Gastrocnemius medialis (tissue), 4 donors: ENCODE measurements at regions not wholly inside any gene's neighbourhood (a gene's known extent, or its start where the extent isn't known, plus 50 kb on each side); places are given as distances from the start of the nearest gene placed in this dataset.

ENCODE experiments used
- ATAC-seq, 2 donors: fragments of 150-250 bp; one replicate each; pipeline ENCODE4 v1.9.1; 2016
- DNase-seq, 2 donors: peaks; one replicate each; pipeline ENCODE4 v3.0.0-alpha.2; 2019
- H3K27ac ChIP-seq, 4 donors: fragments of 200-600 bp; sonication (generic); 1 replicate in 1 of 4; 2 replicates in 3 of 4; pipeline ENCODE4 v1.5.1; 2016 to 2018; ENCODE audit warnings: mild to moderate bottlenecking in 2 of 4, moderate library complexity in 1 of 4
- H3K27me3 ChIP-seq, 3 donors: fragments of 200-600 bp; sonication (generic) in 2 of 3; 1 replicate in 1 of 3; 2 replicates in 2 of 3; pipeline versions ENCODE4 v1.5.1 to v1.6.0; 2016 to 2019; ENCODE audit warnings: mild to moderate bottlenecking in 1 of 3, moderate library complexity in 1 of 3
- H3K36me3 ChIP-seq, 2 donors: fragments of 200-600 bp; sonication (generic) in 1 of 2; one replicate each; pipeline ENCODE4 v1.5.1; 2017 to 2018
- H3K4me1 ChIP-seq, 2 donors: fragments of 200-600 bp; sonication (generic) in 1 of 2; one replicate each; pipeline ENCODE4 v1.5.1; 2016 to 2017; ENCODE audit warnings: mild to moderate bottlenecking in 2 of 2
- H3K4me3 ChIP-seq, 4 donors: fragments of 200-600 bp; sonication (generic) in 3 of 4; 1 replicate in 1 of 4; 2 replicates in 3 of 4; pipeline ENCODE4 v1.5.1; 2016 to 2019; ENCODE audit warnings: mild to moderate bottlenecking in 2 of 4
- H3K9me3 ChIP-seq, 3 donors: fragments of 200-600 bp; sonication (generic) in 2 of 3; 1 replicate in 1 of 3; 2 replicates in 2 of 3; pipeline ENCODE4 v1.5.1; 2016 to 2019
- POLR2A ChIP-seq, 2 donors: fragments of 450-650 bp; IDR thresholded peaks; one replicate each; pipeline ENCODE4 v1.6.1; 2017; ENCODE audit warnings: antibody characterized with exemption in 2 of 2, mild to moderate bottlenecking in 2 of 2, moderate library complexity in 2 of 2
- in situ Hi-C, 4 donors: fragments of 200-750 bp; cut with MboI; loops; one replicate each; pipeline versions ENCODE4 v1.15.0 to v1.8.0; 2017; ENCODE audit warnings: low sequenced_read_pairs in 4 of 4
- intact Hi-C: fragments of 100-400 bp; cut with DNase I; formaldehyde crosslinking; loops from one replicate; pipeline ENCODE4 v1.15.1; 2023; ENCODE audit warnings: low total_unique reads
- TF ChIP-seq, protein P1 (sequence below), 5 experiments: fragments of 450-650 bp in 3 of 5; fragments of 200-600 bp in 2 of 5; sonication (generic) in 2 of 5; IDR thresholded peaks in 4 of 5; conservative IDR thresholded peaks in 1 of 5; 1 replicate in 4 of 5; 2 replicates in 1 of 5; pipeline ENCODE4 v1.5.1; 2016 to 2019; ENCODE audit warnings: antibody characterized with exemption in 5 of 5, mild to moderate bottlenecking in 3 of 5, moderate library complexity in 3 of 5

DNA sequence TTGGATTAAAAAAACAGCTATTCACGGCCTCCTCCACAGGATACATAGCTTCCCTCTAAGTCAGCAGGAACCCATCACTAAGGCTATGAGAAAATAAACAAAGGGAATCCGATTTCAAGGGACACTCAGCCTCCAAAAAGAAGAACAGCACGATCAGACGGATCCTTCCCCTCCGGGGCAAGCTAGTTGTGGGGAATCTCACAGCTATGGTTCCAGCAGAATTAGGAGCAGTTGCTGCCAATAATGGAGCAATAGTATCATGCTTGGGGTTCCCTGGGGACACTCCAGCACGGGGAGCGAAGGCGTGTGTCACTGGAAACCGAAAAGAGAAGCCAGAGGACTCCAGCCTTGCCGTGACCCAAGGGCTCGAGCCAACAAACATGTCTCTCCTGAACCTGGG, 163.1 kb downstream of the TTC32 start:
- Histone ChIP-seq H3K4me3 (peak overlapping the region in 1 of 4 donors; percentile 6), H3K4me1 (peaks cover 38 to 51% of the 10 kb centered on the region in 2 donors), H3K27me3 (no peaks in the 10 kb centered on the region), H3K36me3 (no peaks in the 10 kb centered on the region), H3K9me3 (no peaks in the 10 kb centered on the region), H3K27ac (peak overlapping the region; percentile 80 to 88 (median 81))
- DNase-seq (peak; percentile 77 to 82), ATAC-seq (peak; percentile 76 to 88)
- in situ Hi-C loops: no loop called here
- TF ChIP-seq POLR2A (IDR thresholded peaks at IDR 0.05): no peak
- TF ChIP-seq, protein P1, sequence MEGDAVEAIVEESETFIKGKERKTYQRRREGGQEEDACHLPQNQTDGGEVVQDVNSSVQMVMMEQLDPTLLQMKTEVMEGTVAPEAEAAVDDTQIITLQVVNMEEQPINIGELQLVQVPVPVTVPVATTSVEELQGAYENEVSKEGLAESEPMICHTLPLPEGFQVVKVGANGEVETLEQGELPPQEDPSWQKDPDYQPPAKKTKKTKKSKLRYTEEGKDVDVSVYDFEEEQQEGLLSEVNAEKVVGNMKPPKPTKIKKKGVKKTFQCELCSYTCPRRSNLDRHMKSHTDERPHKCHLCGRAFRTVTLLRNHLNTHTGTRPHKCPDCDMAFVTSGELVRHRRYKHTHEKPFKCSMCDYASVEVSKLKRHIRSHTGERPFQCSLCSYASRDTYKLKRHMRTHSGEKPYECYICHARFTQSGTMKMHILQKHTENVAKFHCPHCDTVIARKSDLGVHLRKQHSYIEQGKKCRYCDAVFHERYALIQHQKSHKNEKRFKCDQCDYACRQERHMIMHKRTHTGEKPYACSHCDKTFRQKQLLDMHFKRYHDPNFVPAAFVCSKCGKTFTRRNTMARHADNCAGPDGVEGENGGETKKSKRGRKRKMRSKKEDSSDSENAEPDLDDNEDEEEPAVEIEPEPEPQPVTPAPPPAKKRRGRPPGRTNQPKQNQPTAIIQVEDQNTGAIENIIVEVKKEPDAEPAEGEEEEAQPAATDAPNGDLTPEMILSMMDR (IDR thresholded peaks at IDR 0.05 in 4 of 5, conservative IDR thresholded peaks at IDR 0.05 in 1 of 5): no peak
- intact Hi-C loops: loop anchor here (1.0 to 5.0 kb wide), 4 partner anchors 36 to 391 kb away; no protein-coding TSS in a partner anchor

DNA sequence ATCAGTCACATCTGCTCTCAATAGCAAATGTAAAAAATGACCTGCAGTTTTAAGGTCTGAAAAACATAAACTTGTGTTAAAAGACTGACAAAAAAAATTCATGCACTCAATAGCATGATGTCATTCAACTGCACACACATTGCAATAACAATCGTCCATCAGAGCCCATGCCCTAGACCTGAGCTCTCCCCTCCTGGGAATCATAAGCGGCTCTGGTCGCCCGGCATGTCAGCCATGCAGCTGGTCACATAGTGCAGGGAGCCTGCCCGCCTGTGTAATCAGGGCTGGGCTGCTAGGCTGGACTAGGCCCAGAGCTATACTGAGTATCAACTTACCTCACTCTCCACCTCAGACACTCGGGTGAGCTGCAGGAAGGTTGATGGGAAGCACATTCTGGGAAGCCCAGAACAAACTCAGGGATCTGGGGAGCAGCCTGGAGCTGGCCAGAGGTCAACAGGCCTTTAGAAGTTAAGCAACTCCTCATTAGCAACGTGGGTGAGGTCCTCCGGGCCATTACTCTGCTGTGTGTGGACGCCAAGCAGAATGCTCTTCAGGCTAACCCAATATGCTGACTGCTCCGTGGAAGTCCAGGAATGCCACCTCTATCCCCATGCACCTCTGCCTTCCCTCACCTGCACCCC, 165.5 kb downstream of the TTC32 start:
- ATAC-seq (peak; percentile 53 to 67), DNase-seq (peak; percentile 58 to 62)
- H3K9me3 ChIP-seq: no peaks in the 10 kb centered on the region
- H3K36me3 ChIP-seq: no peaks in the 10 kb centered on the region
- TF ChIP-seq, protein P1 (IDR thresholded peaks at IDR 0.05 in 4 of 5, conservative IDR thresholded peaks at IDR 0.05 in 1 of 5): no peak
- no peak for TF ChIP-seq POLR2A (IDR thresholded peaks at IDR 0.05)
- intact Hi-C loops (loop anchor here (5.0 kb wide), 2 partner anchors 126 to 389 kb away; no protein-coding TSS in a partner anchor), in situ Hi-C loops (no loop called here)
- H3K27ac ChIP-seq: peak overlapping the region in 2 of 4 donors; percentile 42 to 43
- H3K27me3 ChIP-seq: no peaks in the 10 kb centered on the region
- no peak overlapping the region for H3K4me3 ChIP-seq
- peaks cover 42 to 54% of the 10 kb centered on the region in 2 donors for H3K4me1 ChIP-seq

DNA sequence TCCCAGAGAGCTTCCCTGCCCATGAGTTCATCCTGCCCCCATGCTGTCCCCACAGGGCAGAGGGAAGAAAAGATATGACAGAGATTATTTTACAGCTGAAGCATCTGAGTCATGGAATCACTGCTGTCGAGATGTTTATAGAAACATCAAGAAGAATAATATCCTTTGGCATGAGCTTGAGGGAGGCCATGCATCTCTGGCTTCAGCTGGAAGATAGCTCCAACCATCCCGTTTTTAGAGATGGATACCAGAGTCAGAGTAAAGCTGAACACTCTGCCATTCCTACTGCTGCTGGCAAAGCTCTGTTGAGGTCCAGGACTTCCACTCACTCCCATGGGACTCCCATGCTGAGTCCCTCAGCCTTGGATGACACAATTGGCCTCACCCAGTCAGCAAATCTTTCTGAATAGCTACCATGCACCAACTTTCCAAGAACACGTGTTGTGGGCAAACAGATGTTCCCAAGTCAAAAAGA, 167.8 kb downstream of the TTC32 start:
- no peak for TF ChIP-seq POLR2A (IDR thresholded peaks at IDR 0.05)
- TF ChIP-seq, protein P1 (IDR thresholded peaks at IDR 0.05 in 4 of 5, conservative IDR thresholded peaks at IDR 0.05 in 1 of 5): no peak
- H3K27ac ChIP-seq: peak overlapping the region in 3 of 4 donors; percentile 19 to 64 (median 50)

DNA sequence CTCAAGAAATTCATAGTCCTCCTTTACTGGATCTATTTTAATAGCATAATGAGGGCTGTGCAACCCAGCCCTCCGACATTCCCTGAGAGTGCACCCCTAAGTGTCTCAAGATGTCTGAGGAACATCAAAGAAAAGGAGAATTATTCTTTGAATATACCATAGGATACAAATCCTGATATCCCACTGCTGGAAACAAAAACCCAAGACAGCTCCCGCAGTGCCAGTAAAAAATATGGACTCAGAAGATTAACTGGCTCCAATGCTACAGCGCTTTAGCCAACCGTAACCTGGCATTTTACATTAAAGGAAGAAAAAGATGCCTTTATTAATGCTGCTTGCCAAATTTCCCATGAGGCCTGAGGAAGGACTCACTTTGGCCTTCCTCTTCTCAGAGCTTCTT, 168.4 kb downstream of the TTC32 start:
- H3K36me3 ChIP-seq: no peaks in the 10 kb centered on the region
- no peak for TF ChIP-seq POLR2A (IDR thresholded peaks at IDR 0.05)
- TF ChIP-seq, protein P1 (IDR thresholded peaks at IDR 0.05 in 4 of 5, conservative IDR thresholded peaks at IDR 0.05 in 1 of 5): no peak
- peak overlapping the region in 3 of 4 donors; percentile 19 to 64 (median 50) for H3K27ac ChIP-seq
- DNase-seq (no peak), ATAC-seq (no peak)
- H3K9me3 ChIP-seq: no peaks in the 10 kb centered on the region
- in situ Hi-C loops: no loop called here
- H3K4me1 ChIP-seq: peaks cover 32 to 40% of the 10 kb centered on the region in 2 donors
- intact Hi-C loops: no loop called here
- no peak overlapping the region for H3K4me3 ChIP-seq
- H3K27me3 ChIP-seq: no peaks in the 10 kb centered on the region

More for the DNA sequence above, 167.8 kb downstream of the TTC32 start:
- intact Hi-C loops (no loop called here), in situ Hi-C loops (no loop called here)
- Histone ChIP-seq H3K27me3 (no peaks in the 10 kb centered on the region), H3K36me3 (no peaks in the 10 kb centered on the region), H3K4me1 (peaks cover 37 to 46% of the 10 kb centered on the region in 2 donors), H3K4me3 (no peak overlapping the region), H3K9me3 (no peaks in the 10 kb centered on the region)
- DNase-seq (peak in 1 of 2 donors; percentile 17), ATAC-seq (peak; percentile 20 to 58)
